Osteoblast (primary cell): ENCODE measurements at regions not wholly inside any gene's neighbourhood (a gene's known extent, or its start where the extent isn't known, plus 50 kb on each side); places are given as distances from the start of the nearest gene placed in this dataset.
"Not testable (repeated sequence)": the region's sequence is repeated elsewhere in the genome, so short reads cannot be mapped to it uniquely, and the experiment has no call there.

Source experiments
- DNase-seq: peaks from one replicate; pipeline ENCODE4 v3.0.0; 2011; ENCODE audit warnings: low spot score, mixed read lengths; ENCODE audit not compliant: insufficient read length; ENCODE audit errors: missing footprints
- H2AFZ ChIP-seq: 2 replicates; pipeline ENCODE4 v1.6.0; 2011; ENCODE audit warnings: mild to moderate bottlenecking, low read length
- H3K27ac ChIP-seq: 2 replicates; pipeline ENCODE4 v1.5.1; 2011; ENCODE audit warnings: mild to moderate bottlenecking, low read depth, low read length, moderate library complexity
- H3K27me3 ChIP-seq: 2 replicates; pipeline ENCODE4 v1.6.0; 2012; ENCODE audit warnings: mild to moderate bottlenecking, control low read depth, inconsistent platforms, low read length, moderate library complexity; ENCODE audit not compliant: insufficient read depth
- H3K36me3 ChIP-seq: 2 replicates; pipeline ENCODE4 v1.5.1; 2011; ENCODE audit warnings: mild to moderate bottlenecking, low read length, control low read depth, moderate library complexity; ENCODE audit not compliant: insufficient read depth
- H3K4me1 ChIP-seq: 2 replicates; pipeline ENCODE4 v1.5.1; 2011; ENCODE audit warnings: mild to moderate bottlenecking, low read length, control low read depth, moderate library complexity; ENCODE audit not compliant: insufficient read depth
- H3K4me2 ChIP-seq: 2 replicates; pipeline ENCODE4 v1.6.0; 2011; ENCODE audit warnings: mild to moderate bottlenecking, low read length; ENCODE audit not compliant: insufficient read depth
- H3K4me3 ChIP-seq: fragments of 200-600 bp; sonication (generic); 3 replicates; pipeline ENCODE4 v1.5.1; 2012; ENCODE audit warnings: mild to moderate bottlenecking, low read length, inconsistent platforms; ENCODE audit not compliant: insufficient read depth
- H3K79me2 ChIP-seq: 2 replicates; pipeline ENCODE4 v1.6.0; 2012; ENCODE audit warnings: mild to moderate bottlenecking, low read length, control low read depth, inconsistent platforms; ENCODE audit not compliant: insufficient read depth
- H3K9me3 ChIP-seq: 2 replicates; pipeline ENCODE4 v1.5.1; 2011; ENCODE audit warnings: low read depth, low read length, control low read depth
- H4K20me1 ChIP-seq: 2 replicates; pipeline ENCODE4 v1.6.0; 2012; ENCODE audit warnings: mild to moderate bottlenecking, low read length, control low read depth; ENCODE audit not compliant: insufficient read depth
- TF ChIP-seq, protein P1 (sequence below): IDR thresholded peaks from 2 replicates; pipeline ENCODE4 v1.5.1; 2011; ENCODE audit warnings: mild to moderate bottlenecking, low read depth, low read length, moderate library complexity; ENCODE audit errors: extremely low read depth

DNA sequence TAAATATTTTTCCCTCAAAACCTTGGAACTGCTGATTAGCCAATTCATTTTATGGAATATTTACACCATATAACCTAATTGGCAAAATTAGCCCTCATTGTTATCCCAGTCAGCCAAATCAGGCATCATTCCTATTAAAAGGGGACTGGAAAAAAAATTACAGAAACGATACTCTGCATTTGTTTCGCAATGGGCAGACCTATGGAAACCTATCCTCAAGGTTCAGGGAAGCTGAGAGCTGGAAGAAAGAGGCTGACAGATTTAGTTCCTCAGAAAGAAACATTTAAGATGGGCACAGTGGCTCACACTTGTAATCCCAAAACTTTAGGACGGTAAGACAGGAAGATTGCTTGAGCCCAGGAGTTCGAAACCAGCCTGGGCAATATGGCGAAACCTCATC is 85.6 kb upstream of the RPH3AL start:
- no peaks in the 10 kb centered on the region for H3K9me3 ChIP-seq
- H4K20me1 ChIP-seq, result no peaks in the 10 kb centered on the region
- TF ChIP-seq, protein P1, sequence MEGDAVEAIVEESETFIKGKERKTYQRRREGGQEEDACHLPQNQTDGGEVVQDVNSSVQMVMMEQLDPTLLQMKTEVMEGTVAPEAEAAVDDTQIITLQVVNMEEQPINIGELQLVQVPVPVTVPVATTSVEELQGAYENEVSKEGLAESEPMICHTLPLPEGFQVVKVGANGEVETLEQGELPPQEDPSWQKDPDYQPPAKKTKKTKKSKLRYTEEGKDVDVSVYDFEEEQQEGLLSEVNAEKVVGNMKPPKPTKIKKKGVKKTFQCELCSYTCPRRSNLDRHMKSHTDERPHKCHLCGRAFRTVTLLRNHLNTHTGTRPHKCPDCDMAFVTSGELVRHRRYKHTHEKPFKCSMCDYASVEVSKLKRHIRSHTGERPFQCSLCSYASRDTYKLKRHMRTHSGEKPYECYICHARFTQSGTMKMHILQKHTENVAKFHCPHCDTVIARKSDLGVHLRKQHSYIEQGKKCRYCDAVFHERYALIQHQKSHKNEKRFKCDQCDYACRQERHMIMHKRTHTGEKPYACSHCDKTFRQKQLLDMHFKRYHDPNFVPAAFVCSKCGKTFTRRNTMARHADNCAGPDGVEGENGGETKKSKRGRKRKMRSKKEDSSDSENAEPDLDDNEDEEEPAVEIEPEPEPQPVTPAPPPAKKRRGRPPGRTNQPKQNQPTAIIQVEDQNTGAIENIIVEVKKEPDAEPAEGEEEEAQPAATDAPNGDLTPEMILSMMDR, result no peak
- no peaks in the 10 kb centered on the region for H3K27me3 ChIP-seq
- H3K27ac ChIP-seq, result no peak overlapping the region
- peaks cover 16% of the 10 kb centered on the region for H3K36me3 ChIP-seq
- no peak overlapping the region for H3K4me2 ChIP-seq
- no peaks in the 10 kb centered on the region for H3K4me1 ChIP-seq
- no peak overlapping the region for H3K4me3 ChIP-seq
- H2AFZ ChIP-seq, result no peak overlapping the region
- DNase-seq, result no peak
- no peaks in the 10 kb centered on the region for H3K79me2 ChIP-seq

DNA sequence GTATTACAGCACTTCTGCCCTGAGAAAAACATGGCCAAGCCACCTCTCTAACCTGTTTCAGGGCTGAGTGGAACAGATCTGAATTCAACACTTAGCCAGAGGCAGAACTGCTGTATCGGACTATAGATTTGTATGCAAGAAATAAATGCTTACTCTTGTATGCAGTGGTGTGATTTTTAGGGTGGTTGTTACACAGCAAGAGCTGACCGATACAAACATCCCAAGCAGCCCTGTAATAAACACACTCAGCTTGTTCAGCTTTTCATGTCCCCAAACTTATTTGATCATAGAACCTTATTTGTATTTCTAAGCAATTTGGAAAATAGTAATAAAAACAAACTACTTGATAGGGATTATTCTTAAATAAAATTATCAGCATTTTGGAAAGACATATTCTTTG is 84.9 kb upstream of the RPH3AL start:
- H3K36me3 ChIP-seq, result peaks cover 10% of the 10 kb centered on the region
- no peak overlapping the region for H3K4me3 ChIP-seq
- no peaks in the 10 kb centered on the region for H3K27me3 ChIP-seq
- no peak for DNase-seq
- no peaks in the 10 kb centered on the region for H3K79me2 ChIP-seq
- no peaks in the 10 kb centered on the region for H4K20me1 ChIP-seq
- no peak overlapping the region for H2AFZ ChIP-seq
- H3K9me3 ChIP-seq, result no peaks in the 10 kb centered on the region
- H3K4me2 ChIP-seq, result no peak overlapping the region
- TF ChIP-seq, protein P1, result no peak
- H3K4me1 ChIP-seq, result no peaks in the 10 kb centered on the region
- H3K27ac ChIP-seq, result no peak overlapping the region

DNA sequence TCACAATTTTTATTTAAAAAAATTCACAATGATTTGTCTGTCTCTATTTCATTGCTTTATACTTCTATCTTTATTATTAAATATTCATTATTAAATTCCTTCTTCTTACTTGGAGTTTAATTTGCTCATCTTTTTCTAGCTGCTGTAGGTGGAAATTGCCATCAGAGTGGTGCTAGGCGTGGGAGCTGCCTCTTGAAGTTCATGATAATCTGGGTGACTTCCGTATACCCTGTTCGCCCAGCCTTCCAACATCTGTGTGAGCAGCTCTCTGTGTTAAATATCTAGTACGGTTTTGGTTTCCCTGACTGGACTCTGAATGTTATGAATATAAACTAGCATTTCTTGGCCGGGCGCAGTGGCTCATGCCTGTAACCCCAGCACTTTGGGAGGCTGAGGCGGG is 84.0 kb upstream of the RPH3AL start:
- Histone ChIP-seq H3K4me2 (no peak overlapping the region), H3K9me3 (no peaks in the 10 kb centered on the region), H2AFZ (no peak overlapping the region), H3K4me3 (no peak overlapping the region), H4K20me1 (no peaks in the 10 kb centered on the region), H3K79me2 (no peaks in the 10 kb centered on the region), H3K27me3 (no peaks in the 10 kb centered on the region), H3K27ac (no peak overlapping the region), H3K36me3 (peaks cover 3% of the 10 kb centered on the region), H3K4me1 (no peaks in the 10 kb centered on the region)
- DNase-seq, result no peak
- TF ChIP-seq, protein P1, result no peak

DNA sequence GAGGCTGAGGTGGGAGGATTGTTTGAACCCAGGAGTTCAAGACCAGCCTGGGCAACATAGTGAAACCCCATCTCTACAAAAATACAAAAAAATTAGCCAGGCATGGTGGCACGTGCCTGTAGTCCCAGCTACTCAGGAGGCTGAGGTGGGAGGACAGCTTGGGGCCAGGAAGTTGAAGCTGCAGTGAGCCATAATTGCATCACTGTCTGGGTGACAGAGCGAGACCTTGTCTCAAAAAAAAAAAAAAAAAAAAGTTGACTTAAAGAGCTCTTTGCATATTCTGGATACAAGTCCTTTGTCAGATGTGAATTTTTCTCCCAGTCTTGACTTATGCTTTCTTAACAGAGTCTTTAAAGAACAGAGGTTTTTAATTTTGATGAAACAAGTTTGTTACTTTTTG is 79.9 kb upstream of the RPH3AL start:
- H3K4me1 ChIP-seq, H3K4me3 ChIP-seq, H3K79me2 ChIP-seq, DNase-seq, H3K9me3 ChIP-seq, H2AFZ ChIP-seq, H3K27ac ChIP-seq, H3K36me3 ChIP-seq, H3K27me3 ChIP-seq, H4K20me1 ChIP-seq, H3K4me2 ChIP-seq: not testable (repeated sequence)

DNA sequence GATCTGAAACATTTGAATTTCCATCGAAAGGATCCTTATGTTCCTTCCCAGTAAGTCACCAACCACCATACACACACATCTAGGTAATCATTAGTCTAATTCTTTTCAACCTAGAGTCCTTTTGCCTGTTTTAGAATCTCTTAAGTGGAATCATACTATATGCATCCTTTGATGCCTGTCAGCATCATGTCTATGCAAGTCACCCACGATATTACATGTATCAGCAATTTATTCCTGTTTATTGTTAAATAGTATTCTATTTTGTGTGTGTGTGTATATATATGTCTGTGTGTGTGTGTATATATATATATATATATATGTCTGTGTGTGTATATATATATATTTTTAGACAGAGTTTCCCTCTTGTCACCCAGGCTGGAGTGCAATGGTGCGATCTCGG is 78.9 kb upstream of the RPH3AL start:
- Histone ChIP-seq H3K4me1 (no peaks in the 10 kb centered on the region), H3K27ac (no peak overlapping the region), H3K9me3 (no peaks in the 10 kb centered on the region), H3K27me3 (no peaks in the 10 kb centered on the region), H3K4me2 (no peak overlapping the region), H4K20me1 (no peaks in the 10 kb centered on the region), H3K79me2 (no peaks in the 10 kb centered on the region), H3K4me3 (no peak overlapping the region), H2AFZ (no peak overlapping the region), H3K36me3 (no peaks in the 10 kb centered on the region)
- TF ChIP-seq, protein P1, result no peak
- DNase-seq, result no peak
